Suprapubic skin (tissue), 4 donors: ENCODE measurements at regions not wholly inside any gene's neighbourhood (a gene's known extent, or its start where the extent isn't known, plus 50 kb on each side); places are given as distances from the start of the nearest gene placed in this dataset.

Experiments
- CTCF ChIP-seq, 2 donors: fragments of 200-600 bp in 1 of 2; fragments of 450-650 bp in 1 of 2; sonication (generic) in 1 of 2; IDR thresholded peaks; one replicate each; pipeline ENCODE4 v1.5.1; 2016 to 2019; ENCODE audit warnings: antibody characterized with exemption in 2 of 2, mild to moderate bottlenecking in 1 of 2, moderate library complexity in 1 of 2
- EP300 ChIP-seq: sonication (generic); formaldehyde crosslinking; IDR thresholded peaks from one replicate; pipeline ENCODE4 v1.6.1; 2017; ENCODE audit warnings: antibody characterized with exemption
- POLR2A ChIP-seq, 2 donors: fragments of 450-650 bp; IDR thresholded peaks; one replicate each; pipeline ENCODE4 v1.6.1; 2017; ENCODE audit warnings: antibody characterized with exemption in 2 of 2, mild to moderate bottlenecking in 2 of 2, moderate library complexity in 2 of 2
- POLR2AphosphoS5 ChIP-seq, 3 donors: sonication (generic); formaldehyde crosslinking; IDR thresholded peaks; one replicate each; pipeline ENCODE4 v1.6.1; 2017; ENCODE audit warnings: antibody characterized with exemption in 3 of 3

- TF ChIP-seq CTCF (IDR thresholded peaks at IDR 0.05) (no peak), EP300 (no peak), POLR2A (IDR thresholded peaks at IDR 0.05) (no peak), POLR2AphosphoS5 (IDR thresholded peaks at IDR 0.05) (no peak)
Measured at GRCh38 chr1:245059806-245060424, 94.9 kb upstream of the KIF26B start.
